ENCODE measurements at regions not wholly inside any gene's neighbourhood (a gene's known extent, or its start where the extent isn't known, plus 50 kb on each side); places are given as distances from the start of the nearest gene placed in this dataset.

- intact Hi-C loops (cut with DNase I; ENCODE audit: low total_unique reads): no loop called here
- no peaks in the 10 kb centered on the region for H3K27me3 ChIP-seq
- no peaks in the 10 kb centered on the region for H3K4me1 ChIP-seq
- TF ChIP-seq CTCF (IDR thresholded peaks at IDR 0.05): no peak
- H3K36me3 ChIP-seq: no peaks in the 10 kb centered on the region
- H3K9me3 ChIP-seq: no peaks in the 10 kb centered on the region
- no peak overlapping the region for H3K27ac ChIP-seq
- H3K4me3 ChIP-seq: no peak overlapping the region
- DNase-seq: no peak
Measured at GRCh38 chr5:107286447-107287098, 384.2 kb downstream of the EFNA5 start.

- intact Hi-C loops (cut with DNase I; ENCODE audit: low total_unique reads): no loop called here
- Histone ChIP-seq H3K36me3 (no peaks in the 10 kb centered on the region), H3K27ac (no peak overlapping the region), H3K9me3 (no peaks in the 10 kb centered on the region), H3K4me1 (no peaks in the 10 kb centered on the region), H3K4me3 (no peak overlapping the region), H3K27me3 (no peaks in the 10 kb centered on the region)
- TF ChIP-seq CTCF (IDR thresholded peaks at IDR 0.05): no peak
- DNase-seq: no peak
Measured at GRCh38 chr5:107285772-107286171, 385.0 kb downstream of the EFNA5 start.

GRCh38 chr5:107284822-107285525 is 385.8 kb downstream of the EFNA5 start:
- no peak for DNase-seq
- intact Hi-C loops (cut with DNase I; ENCODE audit: low total_unique reads): no loop called here
- no peak overlapping the region for H3K27ac ChIP-seq
- no peaks in the 10 kb centered on the region for H3K27me3 ChIP-seq
- no peaks in the 10 kb centered on the region for H3K36me3 ChIP-seq
- no peaks in the 10 kb centered on the region for H3K9me3 ChIP-seq
- no peaks in the 10 kb centered on the region for H3K4me1 ChIP-seq
- no peak for TF ChIP-seq CTCF (IDR thresholded peaks at IDR 0.05)
- H3K4me3 ChIP-seq: no peak overlapping the region

GRCh38 chr5:107282061-107282460 is 388.7 kb downstream of the EFNA5 start:
- Histone ChIP-seq H3K9me3 (no peaks in the 10 kb centered on the region), H3K36me3 (no peaks in the 10 kb centered on the region), H3K4me3 (no peak overlapping the region), H3K4me1 (no peaks in the 10 kb centered on the region), H3K27ac (no peak overlapping the region), H3K27me3 (no peaks in the 10 kb centered on the region)
- intact Hi-C loops (cut with DNase I; ENCODE audit: low total_unique reads): no loop called here
- no peak for TF ChIP-seq CTCF (IDR thresholded peaks at IDR 0.05)
- DNase-seq: no peak

- intact Hi-C loops (cut with DNase I; ENCODE audit: low total_unique reads): loop anchor here (5.0 kb wide), 1 partner anchor 124 kb away; no protein-coding TSS in a partner anchor
- Histone ChIP-seq H3K27ac (no peak overlapping the region), H3K9me3 (no peaks in the 10 kb centered on the region), H3K27me3 (no peaks in the 10 kb centered on the region), H3K36me3 (no peaks in the 10 kb centered on the region), H3K4me1 (no peaks in the 10 kb centered on the region), H3K4me3 (no peak overlapping the region)
- no peak for TF ChIP-seq CTCF (IDR thresholded peaks at IDR 0.05)
- no peak for DNase-seq
Measured at GRCh38 chr5:107278774-107279173, 392.0 kb downstream of the EFNA5 start.
